Breast epithelium (tissue), 3 donors: ENCODE measurements at regions not wholly inside any gene's neighbourhood (a gene's known extent, or its start where the extent isn't known, plus 50 kb on each side); places are given as distances from the start of the nearest gene placed in this dataset.

Source experiments
- POLR2A ChIP-seq: fragments of 450-650 bp; IDR thresholded peaks from one replicate; pipeline ENCODE4 v1.6.1; 2016; ENCODE audit warnings: antibody characterized with exemption, mild to moderate bottlenecking, moderate library complexity
- POLR2AphosphoS5 ChIP-seq, 3 donors: sonication (generic); formaldehyde crosslinking; IDR thresholded peaks; one replicate each; pipeline ENCODE4 v1.6.1; 2017; ENCODE audit warnings: antibody characterized with exemption in 3 of 3
- TF ChIP-seq, protein P1 (sequence below), 3 donors: fragments of 450-650 bp; IDR thresholded peaks; one replicate each; pipeline ENCODE4 v1.5.1; 2016 to 2017; ENCODE audit warnings: antibody characterized with exemption in 3 of 3, mild to moderate bottlenecking in 3 of 3, moderate library complexity in 3 of 3

DNA sequence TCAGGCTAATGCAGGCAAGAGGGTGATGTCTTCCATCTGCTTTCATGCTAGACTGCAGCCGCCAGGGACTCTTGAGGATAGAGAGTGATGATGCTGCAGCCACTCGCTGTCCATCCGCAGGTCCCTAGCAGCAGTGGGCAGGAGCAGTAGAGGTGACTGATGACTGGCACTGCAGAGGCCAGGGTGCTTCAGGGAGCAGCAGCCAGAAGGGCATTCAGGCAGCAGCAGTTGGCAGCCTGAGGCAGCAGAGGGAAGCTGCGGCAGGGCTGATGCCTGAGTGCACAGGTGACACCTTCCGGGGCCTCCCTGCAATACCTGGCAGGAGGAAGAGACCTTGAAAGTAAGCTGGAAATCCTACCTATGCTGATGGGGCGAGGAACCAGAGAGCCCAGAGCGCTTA lies 214.2 kb downstream of the ICOS start:
- TF ChIP-seq, protein P1, sequence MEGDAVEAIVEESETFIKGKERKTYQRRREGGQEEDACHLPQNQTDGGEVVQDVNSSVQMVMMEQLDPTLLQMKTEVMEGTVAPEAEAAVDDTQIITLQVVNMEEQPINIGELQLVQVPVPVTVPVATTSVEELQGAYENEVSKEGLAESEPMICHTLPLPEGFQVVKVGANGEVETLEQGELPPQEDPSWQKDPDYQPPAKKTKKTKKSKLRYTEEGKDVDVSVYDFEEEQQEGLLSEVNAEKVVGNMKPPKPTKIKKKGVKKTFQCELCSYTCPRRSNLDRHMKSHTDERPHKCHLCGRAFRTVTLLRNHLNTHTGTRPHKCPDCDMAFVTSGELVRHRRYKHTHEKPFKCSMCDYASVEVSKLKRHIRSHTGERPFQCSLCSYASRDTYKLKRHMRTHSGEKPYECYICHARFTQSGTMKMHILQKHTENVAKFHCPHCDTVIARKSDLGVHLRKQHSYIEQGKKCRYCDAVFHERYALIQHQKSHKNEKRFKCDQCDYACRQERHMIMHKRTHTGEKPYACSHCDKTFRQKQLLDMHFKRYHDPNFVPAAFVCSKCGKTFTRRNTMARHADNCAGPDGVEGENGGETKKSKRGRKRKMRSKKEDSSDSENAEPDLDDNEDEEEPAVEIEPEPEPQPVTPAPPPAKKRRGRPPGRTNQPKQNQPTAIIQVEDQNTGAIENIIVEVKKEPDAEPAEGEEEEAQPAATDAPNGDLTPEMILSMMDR (IDR thresholded peaks at IDR 0.05): no peak
- TF ChIP-seq POLR2A (no peak), POLR2AphosphoS5 (IDR thresholded peaks at IDR 0.05) (no peak)
